Gastrocnemius medialis (tissue), 4 donors: ENCODE measurements at regions not wholly inside any gene's neighbourhood (a gene's known extent, or its start where the extent isn't known, plus 50 kb on each side); places are given as distances from the start of the nearest gene placed in this dataset.

Experiments used
- CTCF ChIP-seq, 5 experiments: fragments of 450-650 bp in 3 of 5; fragments of 200-600 bp in 2 of 5; sonication (generic) in 2 of 5; IDR thresholded peaks in 4 of 5; conservative IDR thresholded peaks in 1 of 5; 1 replicate in 4 of 5; 2 replicates in 1 of 5; pipeline ENCODE4 v1.5.1; 2016 to 2019; ENCODE audit warnings: antibody characterized with exemption in 5 of 5, mild to moderate bottlenecking in 3 of 5, moderate library complexity in 3 of 5
- POLR2A ChIP-seq, 2 donors: fragments of 450-650 bp; IDR thresholded peaks; one replicate each; pipeline ENCODE4 v1.6.1; 2017; ENCODE audit warnings: antibody characterized with exemption in 2 of 2, mild to moderate bottlenecking in 2 of 2, moderate library complexity in 2 of 2

DNA sequence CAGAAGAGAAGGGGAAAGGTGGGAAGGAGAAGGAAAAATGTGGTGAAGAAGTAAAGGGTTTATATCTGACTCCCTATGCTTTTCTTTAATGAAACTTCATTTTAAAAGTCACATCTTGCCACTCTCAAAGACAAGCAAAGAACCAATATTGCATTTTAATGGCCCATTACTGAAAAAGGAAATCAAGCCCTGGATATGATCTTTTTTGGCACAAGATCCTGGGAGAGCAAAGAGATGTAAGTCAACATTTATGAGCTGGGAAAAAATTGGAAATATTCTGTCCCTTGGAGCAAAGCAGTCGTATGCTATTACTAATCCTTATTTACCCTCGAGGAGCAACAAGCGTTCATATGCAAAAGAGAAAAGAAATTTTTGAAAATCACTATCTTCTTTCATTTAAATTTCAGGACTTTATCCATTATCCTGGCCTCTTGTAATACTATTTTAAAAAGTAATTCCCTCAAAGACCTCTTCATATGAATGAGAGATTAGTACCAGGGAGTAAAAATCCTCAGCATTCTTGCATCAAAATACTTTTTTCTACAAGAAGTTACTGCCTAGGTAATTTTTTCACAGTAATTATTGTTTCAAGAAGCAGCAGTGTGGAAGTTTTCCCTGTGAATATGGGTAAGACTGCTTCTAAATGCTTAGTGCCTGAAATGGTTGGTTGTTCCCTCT lies 435.3 kb upstream of the PDZRN3 start:
- no peak for TF ChIP-seq CTCF (IDR thresholded peaks at IDR 0.05 in 4 of 5, conservative IDR thresholded peaks at IDR 0.05 in 1 of 5)
- no peak for TF ChIP-seq POLR2A (IDR thresholded peaks at IDR 0.05)
